IPS DF 4.7 (cell line): ENCODE measurements at regions not wholly inside any gene's neighbourhood (a gene's known extent, or its start where the extent isn't known, plus 50 kb on each side); places are given as distances from the start of the nearest gene placed in this dataset.

Experiments
- DNase-seq: peaks from one replicate; pipeline ENCODE4 v3.0.0-alpha.2; 2013; ENCODE audit warnings: low spot score; ENCODE audit errors: extremely low read depth

- no peak for DNase-seq
These were observed 52.6 kb upstream of the C14orf180 start for GRCh38 chr14:104526723-104527645.

DNA sequence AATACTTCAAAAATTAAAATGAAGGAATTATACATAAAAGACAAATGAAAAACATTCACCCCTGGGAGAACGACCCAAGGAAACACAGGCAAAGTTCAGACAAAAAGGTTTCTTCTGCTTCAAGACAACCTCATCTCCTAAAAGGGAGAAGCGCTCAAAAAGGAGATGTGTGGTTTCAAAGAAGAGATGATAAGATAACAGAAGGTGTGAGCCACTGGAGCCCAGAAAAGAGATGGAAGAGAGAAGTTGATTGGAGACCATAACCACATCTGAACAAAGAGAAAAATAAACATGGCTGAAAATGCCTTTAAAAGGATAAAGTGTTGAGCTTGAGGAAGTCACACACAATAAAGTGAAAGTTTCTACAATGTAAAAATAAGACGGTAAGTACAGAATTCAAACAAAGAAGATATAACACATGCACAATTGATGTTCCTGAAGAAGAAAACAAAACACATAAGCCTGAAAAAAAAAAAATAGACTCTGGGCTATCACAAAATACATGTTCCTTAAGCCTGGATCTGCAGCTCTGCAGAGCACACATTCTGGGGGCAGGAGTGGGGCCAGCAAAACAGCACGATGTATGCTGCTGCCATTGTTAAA, 51.6 kb upstream of the C14orf180 start:
- DNase-seq: no peak

GRCh38 chr14:104528496-104528895, 51.1 kb upstream of the C14orf180 start:
- DNase-seq: no peak
